PC-9 (cell line): ENCODE measurements at regions not wholly inside any gene's neighbourhood (a gene's known extent, or its start where the extent isn't known, plus 50 kb on each side); places are given as distances from the start of the nearest gene placed in this dataset.

Experiments
- BruUV-seq: library from RNA; stranded (reverse); fragments of 400-500 nt; replicated peaks from 2 replicates; lab custom pipeline; 2021; lab: Mats Ljungman, UMichigan
- CTCF ChIA-PET: fragments of 300-600 bp; sonication (Branson Sonifier 250); formaldehyde crosslinking; loops from one replicate; lab custom pipeline; 2022; ENCODE audit warnings: antibody characterized with exemption; lab: Charles Lee
- POLR2A ChIA-PET: fragments of 300-600 bp; sonication (Branson Sonifier 250); formaldehyde crosslinking; loops from one replicate; lab custom pipeline; 2022; ENCODE audit warnings: antibody characterized with exemption; ENCODE audit not compliant: unreplicated experiment; lab: Charles Lee
- DNase-seq, 2 experiments: peaks; one replicate each; pipeline versions ENCODE4 v3.0.0 to v3.0.0-alpha.2; 2015 to 2022; ENCODE audit warnings: mixed read lengths in 1 of 2
- H2AFZ ChIP-seq: fragments of 200-600 bp; sonication (generic); 2 replicates; pipeline ENCODE4 v1.8.1; 2017; ENCODE audit warnings: antibody characterized with exemption
- H3F3A ChIP-seq: fragments of 200-600 bp; sonication (generic); 2 replicates; pipeline ENCODE4 v1.8.1; 2017; ENCODE audit warnings: antibody characterized with exemption, mild to moderate bottlenecking, low read depth; ENCODE audit not compliant: insufficient read depth
- H3K27ac ChIP-seq: fragments of 200-600 bp; sonication (generic); 2 replicates; pipeline ENCODE4 v1.6.1; 2016; ENCODE audit warnings: mixed run types
- H3K27me3 ChIP-seq: fragments of 200-600 bp; sonication (generic); 2 replicates; pipeline ENCODE4 v1.6.1; 2016; ENCODE audit warnings: low read depth, mixed run types; ENCODE audit not compliant: insufficient read depth
- H3K36me3 ChIP-seq: fragments of 200-600 bp; sonication (generic); 2 replicates; pipeline ENCODE4 v1.6.1; 2016; ENCODE audit warnings: low read depth, mixed run types
- H3K4me1 ChIP-seq: fragments of 200-600 bp; sonication (generic); replicated peaks from 2 replicates; pipeline ENCODE4 v1.6.1; 2016; ENCODE audit warnings: mixed run types; ENCODE audit not compliant: insufficient read depth
- H3K4me2 ChIP-seq: fragments of 200-600 bp; sonication (generic); 2 replicates; pipeline ENCODE4 v1.6.1; 2017; ENCODE audit warnings: mixed run types
- H3K4me3 ChIP-seq: fragments of 200-600 bp; sonication (generic); 2 replicates; pipeline ENCODE4 v1.6.1; 2016; ENCODE audit warnings: mixed run types
- H3K79me2 ChIP-seq: fragments of 200-600 bp; sonication (generic); 2 replicates; pipeline ENCODE4 v1.6.1; 2017; ENCODE audit warnings: low read depth, mixed run types
- H3K9me2 ChIP-seq: fragments of 200-600 bp; sonication (generic); 2 replicates; pipeline ENCODE4 v1.8.1; 2017; ENCODE audit warnings: mild to moderate bottlenecking; ENCODE audit not compliant: insufficient read depth
- H3K9me3 ChIP-seq: fragments of 200-600 bp; sonication (generic); 2 replicates; pipeline ENCODE4 v1.8.1; 2016; ENCODE audit warnings: low read depth; ENCODE audit not compliant: insufficient read depth
- H4K20me1 ChIP-seq: fragments of 200-600 bp; sonication (generic); 2 replicates; pipeline ENCODE4 v1.8.1; 2017; ENCODE audit not compliant: insufficient read depth
- EZH2 ChIP-seq: fragments of 200-600 bp; sonication (generic); IDR thresholded peaks from 2 replicates; pipeline ENCODE4 v1.8.0; 2017; ENCODE audit warnings: antibody characterized with exemption, low read depth
- intact Hi-C: fragments of 100-400 bp; cut with micrococcal nuclease; formaldehyde crosslinking; loops from one replicate; pipeline ENCODE4 v1.10.0; 2022; ENCODE audit not compliant: unreplicated experiment
- TF ChIP-seq, protein P1 (sequence below): fragments of 200-600 bp; sonication (generic); conservative IDR thresholded peaks from 2 replicates; pipeline ENCODE4 v1.6.1; 2017; ENCODE audit warnings: mixed run types, antibody characterized with exemption, mild to moderate bottlenecking, moderate library complexity

GRCh38 chr3:84885199-84885882 is 73.4 kb upstream of the CADM2 start:
- intact Hi-C loops = no loop called here
- no peaks in the 10 kb centered on the region for H3K36me3 ChIP-seq
- H3K4me2 ChIP-seq = no peak overlapping the region
- no TSS peak for BruUV-seq
- H3K4me1 ChIP-seq = no peaks in the 10 kb centered on the region
- H3K79me2 ChIP-seq = no peaks in the 10 kb centered on the region
- H3K4me3 ChIP-seq = no peak overlapping the region
- H3K9me2 ChIP-seq = no peaks in the 10 kb centered on the region
- no peaks in the 10 kb centered on the region for H3K9me3 ChIP-seq
- TF ChIP-seq EZH2 = no peak
- TF ChIP-seq, protein P1, sequence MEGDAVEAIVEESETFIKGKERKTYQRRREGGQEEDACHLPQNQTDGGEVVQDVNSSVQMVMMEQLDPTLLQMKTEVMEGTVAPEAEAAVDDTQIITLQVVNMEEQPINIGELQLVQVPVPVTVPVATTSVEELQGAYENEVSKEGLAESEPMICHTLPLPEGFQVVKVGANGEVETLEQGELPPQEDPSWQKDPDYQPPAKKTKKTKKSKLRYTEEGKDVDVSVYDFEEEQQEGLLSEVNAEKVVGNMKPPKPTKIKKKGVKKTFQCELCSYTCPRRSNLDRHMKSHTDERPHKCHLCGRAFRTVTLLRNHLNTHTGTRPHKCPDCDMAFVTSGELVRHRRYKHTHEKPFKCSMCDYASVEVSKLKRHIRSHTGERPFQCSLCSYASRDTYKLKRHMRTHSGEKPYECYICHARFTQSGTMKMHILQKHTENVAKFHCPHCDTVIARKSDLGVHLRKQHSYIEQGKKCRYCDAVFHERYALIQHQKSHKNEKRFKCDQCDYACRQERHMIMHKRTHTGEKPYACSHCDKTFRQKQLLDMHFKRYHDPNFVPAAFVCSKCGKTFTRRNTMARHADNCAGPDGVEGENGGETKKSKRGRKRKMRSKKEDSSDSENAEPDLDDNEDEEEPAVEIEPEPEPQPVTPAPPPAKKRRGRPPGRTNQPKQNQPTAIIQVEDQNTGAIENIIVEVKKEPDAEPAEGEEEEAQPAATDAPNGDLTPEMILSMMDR = no peak
- H2AFZ ChIP-seq = no peak overlapping the region
- H3K27ac ChIP-seq = no peak overlapping the region
- H3K27me3 ChIP-seq = no peaks in the 10 kb centered on the region
- POLR2A ChIA-PET = no interaction called here
- no peak for DNase-seq
- CTCF ChIA-PET = no interaction called here
- H3F3A ChIP-seq = no peaks in the 10 kb centered on the region
- H4K20me1 ChIP-seq = no peaks in the 10 kb centered on the region

DNA sequence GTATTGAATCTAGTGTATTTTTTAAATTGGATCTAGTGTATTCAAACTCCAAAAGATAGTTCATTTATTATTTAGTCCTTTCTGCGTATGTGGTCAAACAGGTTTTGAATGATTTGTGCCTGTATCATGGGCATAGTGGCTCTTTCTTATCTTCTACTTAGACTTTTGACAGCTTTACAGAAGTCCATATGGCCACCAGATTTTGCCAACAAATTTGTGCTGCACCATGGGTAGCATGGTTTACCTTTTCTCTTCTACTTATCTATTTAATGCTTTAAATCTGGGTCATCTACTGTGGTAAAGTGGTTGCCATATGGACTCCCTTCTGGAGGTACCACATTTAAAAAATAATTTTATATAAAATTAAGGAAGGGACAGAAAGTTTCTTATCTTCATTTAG is 66.9 kb upstream of the CADM2 start:
- Histone ChIP-seq H3K4me2 (no peak overlapping the region), H2AFZ (no peak overlapping the region), H3K9me2 (no peaks in the 10 kb centered on the region), H3K27me3 (no peaks in the 10 kb centered on the region), H3K79me2 (no peaks in the 10 kb centered on the region), H3K9me3 (no peaks in the 10 kb centered on the region), H3F3A (no peaks in the 10 kb centered on the region), H3K4me1 (no peaks in the 10 kb centered on the region), H3K4me3 (no peak overlapping the region), H3K27ac (no peak overlapping the region), H4K20me1 (no peaks in the 10 kb centered on the region), H3K36me3 (no peaks in the 10 kb centered on the region)
- TF ChIP-seq EZH2 = no peak
- TF ChIP-seq, protein P1 = no peak
- ChIA-PET POLR2A (no interaction called here), CTCF (no interaction called here)
- DNase-seq = no peak
- intact Hi-C loops = no loop called here
- BruUV-seq = no TSS peak

- no peaks in the 10 kb centered on the region for H3K36me3 ChIP-seq
- POLR2A ChIA-PET = no interaction called here
- no peak overlapping the region for H3K27ac ChIP-seq
- no peaks in the 10 kb centered on the region for H4K20me1 ChIP-seq
- CTCF ChIA-PET = no interaction called here
- H3K4me2 ChIP-seq = no peak overlapping the region
- BruUV-seq = no TSS peak
- TF ChIP-seq, protein P1 = no peak
- no peak for TF ChIP-seq EZH2
- no peaks in the 10 kb centered on the region for H3K4me1 ChIP-seq
- no peaks in the 10 kb centered on the region for H3F3A ChIP-seq
- H3K4me3 ChIP-seq = no peak overlapping the region
- intact Hi-C loops = no loop called here
- H3K9me3 ChIP-seq = no peaks in the 10 kb centered on the region
- DNase-seq = no peak
- H3K27me3 ChIP-seq = no peaks in the 10 kb centered on the region
- H3K9me2 ChIP-seq = no peaks in the 10 kb centered on the region
- no peak overlapping the region for H2AFZ ChIP-seq
- H3K79me2 ChIP-seq = no peaks in the 10 kb centered on the region
Measured at GRCh38 chr3:84893211-84893610, 65.6 kb upstream of the CADM2 start.
